Nephron (organoid): ENCODE measurements at regions not wholly inside any gene's neighbourhood (a gene's known extent, or its start where the extent isn't known, plus 50 kb on each side); places are given as distances from the start of the nearest gene placed in this dataset.

ENCODE experiments used
- H3K27ac Mint-ChIP-seq, 3 experiments: 2 replicates each; pipeline ENCODE4 v1.8.0; 2020; ENCODE audit warnings: mixed read lengths in 3 of 3, mild to moderate bottlenecking in 2 of 3, moderate library complexity in 1 of 3
- H3K27me3 Mint-ChIP-seq: 2 replicates; pipeline ENCODE4 v1.8.0; 2021; ENCODE audit warnings: low read depth, mild to moderate bottlenecking, moderate library complexity, mixed read lengths
- H3K36me3 Mint-ChIP-seq: 2 replicates; pipeline ENCODE4 v1.8.0; 2020; ENCODE audit warnings: low read depth, mixed read lengths
- H3K4me1 Mint-ChIP-seq: 2 replicates; pipeline ENCODE4 v1.8.0; 2020; ENCODE audit warnings: mixed read lengths
- H3K4me3 Mint-ChIP-seq, 3 experiments: 2 replicates each; pipeline ENCODE4 v1.8.0; 2020; ENCODE audit warnings: mild to moderate bottlenecking in 3 of 3, mixed read lengths in 3 of 3, moderate library complexity in 2 of 3
- H3K9me3 Mint-ChIP-seq: 2 replicates; pipeline ENCODE4 v1.8.0; 2020; ENCODE audit warnings: mixed read lengths
- CTCF ChIP-seq, 3 experiments: fragments of 200-600 bp; sonication (generic); IDR thresholded peaks; one replicate each; pipeline ENCODE4 v1.5.0; 2021; ENCODE audit warnings: antibody characterized with exemption in 3 of 3; ENCODE audit not compliant: unreplicated experiment in 3 of 3

GRCh38 chr9:93857528-93857927 is 97.6 kb downstream of the BARX1 start:
- no peaks in the 10 kb centered on the region for H3K36me3 Mint-ChIP-seq
- TF ChIP-seq CTCF (IDR thresholded peaks at IDR 0.05; ENCODE audit: unreplicated experiment in 3 of 3): no peak
- no peaks in the 10 kb centered on the region for H3K4me1 Mint-ChIP-seq
- no peak overlapping the region for H3K4me3 Mint-ChIP-seq
- peaks cover 7% of the 10 kb centered on the region for H3K9me3 Mint-ChIP-seq
- H3K27ac Mint-ChIP-seq: peak overlapping the region in 1 of 3 experiments; percentile 62
- H3K27me3 Mint-ChIP-seq: peaks cover 14% of the 10 kb centered on the region

- H3K9me3 Mint-ChIP-seq: peaks cover 14% of the 10 kb centered on the region
- H3K36me3 Mint-ChIP-seq: no peaks in the 10 kb centered on the region
- TF ChIP-seq CTCF (IDR thresholded peaks at IDR 0.05; ENCODE audit: unreplicated experiment in 3 of 3): no peak
- no peak overlapping the region for H3K4me3 Mint-ChIP-seq
- no peak overlapping the region for H3K27ac Mint-ChIP-seq
- H3K27me3 Mint-ChIP-seq: peaks cover 13% of the 10 kb centered on the region
- no peaks in the 10 kb centered on the region for H3K4me1 Mint-ChIP-seq
These were observed 102.4 kb downstream of the BARX1 start for GRCh38 chr9:93852728-93853127.

GRCh38 chr9:93846349-93846748 is 108.8 kb downstream of the BARX1 start:
- peaks cover 23% of the 10 kb centered on the region for H3K9me3 Mint-ChIP-seq
- no peaks in the 10 kb centered on the region for H3K4me1 Mint-ChIP-seq
- no peak overlapping the region for H3K27ac Mint-ChIP-seq
- TF ChIP-seq CTCF (IDR thresholded peaks at IDR 0.05; ENCODE audit: unreplicated experiment in 3 of 3): no peak
- H3K4me3 Mint-ChIP-seq: no peak overlapping the region
- H3K27me3 Mint-ChIP-seq: peaks cover 17% of the 10 kb centered on the region
- no peaks in the 10 kb centered on the region for H3K36me3 Mint-ChIP-seq

- Mint-ChIP-seq H3K9me3 (peaks cover 19% of the 10 kb centered on the region), H3K27me3 (peaks cover 15% of the 10 kb centered on the region), H3K4me1 (no peaks in the 10 kb centered on the region), H3K4me3 (no peak overlapping the region), H3K36me3 (no peaks in the 10 kb centered on the region), H3K27ac (no peak overlapping the region)
- no peak for TF ChIP-seq CTCF (IDR thresholded peaks at IDR 0.05; ENCODE audit: unreplicated experiment in 3 of 3)
These were observed 111.8 kb downstream of the BARX1 start for GRCh38 chr9:93843396-93843795.

- no peak overlapping the region for H3K27ac Mint-ChIP-seq
- H3K4me1 Mint-ChIP-seq: no peaks in the 10 kb centered on the region
- no peak for TF ChIP-seq CTCF (IDR thresholded peaks at IDR 0.05; ENCODE audit: unreplicated experiment in 3 of 3)
These were observed 124.5 kb downstream of the BARX1 start for GRCh38 chr9:93830606-93831005.

GRCh38 chr9:93830012-93830596 is 125.1 kb downstream of the BARX1 start:
- Mint-ChIP-seq H3K27me3 (peaks cover 15% of the 10 kb centered on the region), H3K27ac (no peak overlapping the region), H3K36me3 (no peaks in the 10 kb centered on the region), H3K4me3 (no peak overlapping the region), H3K4me1 (no peaks in the 10 kb centered on the region), H3K9me3 (peaks cover 3% of the 10 kb centered on the region)
- TF ChIP-seq CTCF (IDR thresholded peaks at IDR 0.05; ENCODE audit: unreplicated experiment in 3 of 3): no peak

More at GRCh38 chr9:93830606-93831005, 124.5 kb downstream of the BARX1 start:
- no peaks in the 10 kb centered on the region for H3K36me3 Mint-ChIP-seq
- H3K27me3 Mint-ChIP-seq: peaks cover 15% of the 10 kb centered on the region
- H3K9me3 Mint-ChIP-seq: peaks cover 3% of the 10 kb centered on the region
- no peak overlapping the region for H3K4me3 Mint-ChIP-seq
